ENCODE measurements at regions not wholly inside any gene's neighbourhood (a gene's known extent, or its start where the extent isn't known, plus 50 kb on each side); places are given as distances from the start of the nearest gene placed in this dataset.
"Not testable (repeated sequence)": the region's sequence is repeated elsewhere in the genome, so short reads cannot be mapped to it uniquely, and the experiment has no call there.

GRCh38 chr12:68984796-68985573, 52.0 kb upstream of the CPM start:
- DNase-seq = no peak

DNA sequence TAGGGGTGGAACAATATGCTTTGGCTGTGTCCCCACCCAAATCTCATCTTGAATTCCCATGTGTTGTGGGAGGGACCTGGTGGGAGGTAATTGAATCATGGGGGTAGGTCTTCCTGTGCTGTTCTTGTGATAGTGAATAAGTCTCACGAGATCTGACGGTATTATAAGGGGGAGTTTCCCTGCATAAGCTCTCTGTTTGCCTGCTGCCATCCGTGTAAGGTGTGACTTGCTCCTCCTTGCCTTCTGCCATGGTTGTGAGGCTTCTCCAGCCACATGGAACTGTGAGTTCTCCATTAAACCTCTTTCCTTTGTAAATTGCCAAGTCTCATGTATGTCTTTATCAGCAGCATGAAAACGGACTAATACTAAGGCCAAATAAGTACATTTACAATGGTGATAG, 64.6 kb upstream of the CPM start:
- not testable (repeated sequence) for DNase-seq

GRCh38 chr12:68998041-68998440, 65.1 kb upstream of the CPM start:
- DNase-seq = no peak

GRCh38 chr12:69000074-69000473, 67.1 kb upstream of the CPM start:
- no peak for DNase-seq

- DNase-seq = no peak
Measured at GRCh38 chr12:69000540-69001243, 67.7 kb upstream of the CPM start.

DNA sequence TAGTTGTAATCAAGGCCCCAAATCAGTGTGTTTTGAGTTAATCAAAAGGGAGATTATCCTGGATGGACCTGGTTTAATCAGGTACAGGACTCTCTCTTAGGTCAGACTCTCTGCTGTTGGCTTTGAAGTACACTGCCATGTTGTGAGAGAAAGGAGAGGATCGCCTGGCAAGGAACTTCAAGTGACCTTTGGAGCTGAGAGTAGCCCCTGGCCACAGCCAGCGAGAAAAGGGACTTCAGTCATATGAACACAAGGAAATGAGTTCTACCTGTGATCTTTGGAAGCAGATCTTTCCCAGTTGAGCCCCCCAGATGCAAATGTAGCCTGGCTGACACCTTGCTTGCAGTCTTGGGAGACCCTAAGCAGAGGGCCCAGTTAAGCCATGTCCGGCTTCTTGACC, 68.3 kb upstream of the CPM start:
- no peak for DNase-seq

DNA sequence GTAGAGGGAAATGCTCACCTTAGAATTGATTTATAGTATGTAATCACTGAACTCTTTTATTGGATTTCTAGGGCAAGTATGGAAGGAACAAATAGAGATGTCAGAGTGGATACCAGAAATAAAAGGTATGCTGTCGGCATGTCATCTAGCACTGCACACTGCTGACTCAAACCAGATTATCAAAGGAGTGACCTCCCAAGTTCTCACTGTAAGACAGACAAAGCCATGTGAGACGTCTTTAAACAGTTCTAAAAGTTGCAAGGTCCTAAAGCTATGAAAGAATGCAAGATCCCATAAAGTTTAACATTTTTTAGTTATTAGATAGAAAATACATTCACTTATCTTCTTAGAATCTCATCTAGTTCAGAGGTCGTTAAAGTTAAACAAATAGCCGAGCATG, 70.0 kb upstream of the CPM start:
- DNase-seq = no peak

DNA sequence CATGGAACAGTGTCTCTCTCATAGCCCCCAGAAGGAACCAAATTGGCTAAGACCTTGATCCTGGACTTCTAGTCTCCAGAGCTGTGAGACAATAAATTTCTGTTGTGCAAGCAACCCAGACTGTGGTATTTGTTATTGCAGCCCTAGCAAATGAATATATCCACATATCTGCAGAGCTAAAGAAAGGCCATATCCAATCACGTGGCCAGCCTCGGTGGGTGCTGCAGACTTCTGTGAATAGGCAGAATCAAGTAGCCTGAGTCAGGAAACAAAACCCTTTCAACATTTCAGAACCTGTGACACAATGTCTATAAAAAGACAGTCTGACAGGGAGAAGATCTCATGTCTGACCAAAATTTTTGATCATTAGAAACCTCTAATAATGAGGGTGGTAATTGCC, 71.0 kb upstream of the CPM start:
- DNase-seq = no peak

DNA sequence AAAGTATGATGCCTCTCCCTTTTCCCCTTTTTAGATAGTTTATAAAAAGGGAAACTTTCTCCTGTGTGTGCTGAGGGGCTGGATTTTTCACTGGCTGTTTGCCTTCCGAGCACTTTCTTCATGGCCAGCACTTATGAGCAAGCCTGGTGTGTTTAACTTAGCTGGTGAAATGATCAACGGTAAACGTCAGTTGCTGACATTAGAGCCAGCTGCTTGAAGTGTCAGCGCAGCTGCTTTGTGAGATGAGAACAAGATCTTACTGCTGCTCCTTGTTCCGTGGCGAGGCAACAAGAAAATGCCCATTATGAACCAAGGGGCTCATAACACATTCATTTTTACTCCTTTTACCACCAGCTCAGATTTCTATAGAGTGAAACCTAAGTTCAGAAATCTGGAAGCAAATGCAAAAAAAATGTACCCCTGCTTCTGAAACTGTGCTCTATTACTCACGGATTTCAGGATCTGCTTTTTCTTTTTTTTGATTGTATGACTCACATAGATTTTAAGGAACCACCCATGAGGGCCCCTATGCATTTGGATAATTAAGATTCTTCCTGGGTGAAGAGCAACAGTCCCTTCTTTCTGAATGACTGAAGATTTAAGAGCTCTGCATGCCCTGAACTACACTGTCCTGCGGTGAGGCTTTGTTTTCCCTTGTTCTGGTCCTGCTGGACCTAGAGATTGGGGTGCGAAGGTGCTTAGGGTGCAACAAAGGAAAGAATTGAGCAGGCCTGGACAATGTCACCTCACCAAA, 74.3 kb upstream of the CPM start:
- peak; percentile 11 for DNase-seq

GRCh38 chr12:69007855-69008351, 74.9 kb upstream of the CPM start:
- peak; percentile 11 for DNase-seq

- no peak for DNase-seq
Measured at GRCh38 chr12:69008520-69008919, 75.5 kb upstream of the CPM start.

DNA sequence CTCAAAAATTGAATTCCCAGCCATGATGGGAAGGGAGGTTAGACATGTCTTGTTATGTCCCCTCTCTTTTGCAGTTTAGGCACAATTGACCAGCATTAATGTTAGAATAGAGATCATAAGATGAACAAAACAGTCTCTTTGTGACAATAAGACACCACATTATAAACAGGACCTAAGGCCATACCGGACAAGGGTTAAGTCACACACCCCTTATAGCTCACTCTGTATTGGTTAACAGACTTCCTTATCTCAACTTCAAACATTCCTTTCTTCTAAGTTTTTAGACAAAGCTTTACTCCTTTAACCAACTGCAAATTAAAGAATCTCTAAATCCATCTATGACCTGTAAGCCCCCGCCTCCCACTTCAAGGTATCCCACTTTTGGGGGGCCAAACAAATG, 81.1 kb upstream of the CPM start:
- no peak for DNase-seq

DNA sequence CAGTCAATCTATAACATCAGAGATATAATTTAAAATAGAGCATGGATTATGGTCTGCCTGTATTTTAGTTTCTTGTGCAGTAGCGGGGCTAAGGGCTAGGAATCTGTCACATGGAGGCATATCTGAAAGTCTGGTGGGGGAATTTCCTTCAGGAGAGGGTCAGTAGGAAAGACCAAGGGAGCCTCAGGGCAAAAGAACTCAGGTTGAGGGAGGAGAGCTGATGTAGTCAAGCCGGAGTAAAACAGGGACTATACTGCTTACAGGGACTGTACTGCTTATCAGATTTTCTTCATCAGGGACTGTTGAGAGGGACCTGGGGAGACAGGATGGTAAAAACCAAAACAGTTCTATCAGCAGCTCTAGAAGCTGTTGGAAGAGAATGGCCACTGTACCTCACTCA, 82.0 kb upstream of the CPM start:
- no peak for DNase-seq

GRCh38 chr12:69015831-69016230, 82.9 kb upstream of the CPM start:
- no peak for DNase-seq

- DNase-seq = no peak
Measured at GRCh38 chr12:69019082-69019481, 86.1 kb upstream of the CPM start.

- DNase-seq = no peak
Measured at GRCh38 chr12:69019910-69020309, 86.9 kb upstream of the CPM start.

DNA sequence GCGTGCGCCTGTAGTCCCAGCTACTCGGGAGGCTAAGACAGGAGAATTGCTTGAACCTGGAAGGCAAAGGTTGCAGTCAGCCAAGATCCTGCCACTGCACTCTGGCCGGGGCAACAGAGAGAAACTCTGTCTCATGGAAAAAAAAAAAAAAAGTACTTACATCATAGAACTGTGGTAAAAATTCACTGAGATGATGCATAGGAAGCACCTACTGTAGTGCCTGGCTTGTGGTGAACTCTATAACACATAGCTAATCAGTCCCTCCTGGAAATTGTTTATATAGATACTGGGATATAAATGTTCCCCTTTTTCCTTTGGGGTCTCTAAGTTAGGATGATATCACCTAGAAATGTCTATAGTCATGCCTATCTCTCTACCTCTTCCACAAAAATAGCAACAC, 89.7 kb upstream of the CPM start:
- DNase-seq = no peak

- DNase-seq = no peak
Measured at GRCh38 chr12:69023840-69024239, 90.9 kb upstream of the CPM start.

DNA sequence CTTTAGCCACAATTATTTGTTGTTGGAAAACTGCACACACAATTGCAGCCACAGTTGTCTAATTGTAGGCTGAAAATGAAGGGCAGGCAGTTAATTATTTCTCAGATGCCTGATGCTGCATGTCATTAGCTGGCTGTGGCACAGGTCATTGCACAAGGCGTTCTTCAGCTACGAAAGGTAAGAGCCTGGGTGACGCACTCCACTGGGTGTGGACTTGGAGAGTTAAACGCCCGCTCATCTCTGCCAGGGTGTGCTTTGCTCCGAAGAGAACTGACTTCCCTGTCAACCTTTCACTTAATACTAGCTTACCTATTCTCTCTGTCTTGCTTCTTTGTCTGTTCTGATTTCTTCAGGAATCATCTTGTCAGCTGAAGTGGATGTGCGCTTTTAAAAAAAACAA, 91.4 kb upstream of the CPM start:
- peak; percentile 4 for DNase-seq

DNA sequence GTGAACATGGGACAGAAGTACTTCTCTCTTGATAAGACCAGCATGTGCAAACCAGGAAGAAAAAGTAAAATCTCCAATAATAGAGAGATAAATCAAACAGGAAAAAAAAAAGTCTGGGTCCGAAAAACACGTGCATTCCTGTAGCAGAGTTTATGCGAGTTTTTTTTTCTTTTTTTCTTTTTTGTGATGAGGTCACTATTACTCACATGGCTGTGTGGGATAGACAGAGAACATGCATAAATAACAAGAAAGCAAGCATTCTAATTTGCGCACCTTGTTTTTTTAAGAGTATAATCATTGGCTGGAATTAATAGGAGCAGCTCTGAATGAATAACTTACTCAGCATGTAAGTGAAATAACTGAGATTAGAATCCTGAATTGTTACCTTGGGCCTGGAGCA, 91.9 kb upstream of the CPM start:
- DNase-seq = no peak

GRCh38 chr12:69026336-69026735, 93.4 kb upstream of the CPM start:
- DNase-seq = no peak

GRCh38 chr12:69027411-69027881, 94.5 kb upstream of the CPM start:
- no peak for DNase-seq

DNA sequence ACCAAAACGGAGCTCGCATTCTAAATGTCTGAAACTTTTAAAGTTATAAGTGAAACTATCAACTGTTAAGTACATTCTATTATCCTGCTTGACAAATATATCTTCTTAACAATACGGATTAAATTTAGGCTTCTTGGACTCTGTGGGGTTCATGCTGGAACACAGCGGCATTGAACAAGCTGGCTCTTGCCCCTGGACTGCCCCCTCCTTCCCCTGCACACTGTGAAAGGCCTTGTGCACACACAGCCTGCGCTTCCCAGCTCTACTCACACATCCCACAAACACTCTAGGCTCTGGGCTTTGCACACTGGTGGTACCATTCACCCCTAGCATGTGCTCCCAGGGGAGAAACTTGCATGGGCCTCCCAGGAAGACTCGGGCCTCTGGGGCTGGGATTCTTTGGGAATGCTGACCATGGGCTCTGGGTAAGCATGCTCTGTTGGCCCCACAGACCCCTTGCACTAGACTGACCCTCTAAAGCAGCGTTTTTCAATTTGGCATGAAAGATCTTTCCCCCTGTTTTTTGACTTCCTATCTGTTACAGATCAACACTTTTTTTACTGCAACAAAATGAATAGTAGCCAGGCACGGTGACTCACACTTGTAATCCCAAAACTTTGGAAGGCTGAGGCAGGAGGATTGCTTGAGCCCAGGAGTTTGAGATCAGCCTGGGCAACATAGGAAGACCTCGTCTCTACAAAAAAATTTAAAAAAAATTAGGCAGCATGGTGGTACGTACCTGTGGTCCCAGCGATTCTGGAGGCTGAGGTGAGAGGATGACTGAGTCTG, 96.2 kb upstream of the CPM start:
- DNase-seq = no peak
